ENCODE measurements at regions not wholly inside any gene's neighbourhood (a gene's known extent, or its start where the extent isn't known, plus 50 kb on each side); places are given as distances from the start of the nearest gene placed in this dataset.

DNA sequence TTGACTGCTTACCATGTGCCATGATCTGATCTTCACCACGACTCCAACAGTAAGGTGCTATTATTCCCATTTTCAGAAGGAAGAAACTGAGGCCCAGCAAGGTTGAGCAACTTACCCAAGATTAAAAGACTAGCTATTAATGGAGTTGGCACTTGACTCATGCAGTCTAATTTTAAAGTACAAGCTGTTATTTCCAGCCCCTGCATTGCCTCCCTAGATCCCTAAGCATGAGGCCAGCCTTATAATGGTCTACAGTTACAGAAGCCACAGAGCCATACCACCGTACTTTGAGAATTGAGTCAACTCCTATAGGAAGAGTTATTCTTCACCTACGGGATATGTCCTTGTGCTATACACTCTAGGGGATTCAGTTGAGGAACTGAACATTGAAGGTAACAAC is 66.7 kb upstream of the RBM19 start:
- no peak overlapping the region for H4K91ac ChIP-seq (ENCODE audit: insufficient read length, low read depth, low read length)
- TF ChIP-seq, protein P1, sequence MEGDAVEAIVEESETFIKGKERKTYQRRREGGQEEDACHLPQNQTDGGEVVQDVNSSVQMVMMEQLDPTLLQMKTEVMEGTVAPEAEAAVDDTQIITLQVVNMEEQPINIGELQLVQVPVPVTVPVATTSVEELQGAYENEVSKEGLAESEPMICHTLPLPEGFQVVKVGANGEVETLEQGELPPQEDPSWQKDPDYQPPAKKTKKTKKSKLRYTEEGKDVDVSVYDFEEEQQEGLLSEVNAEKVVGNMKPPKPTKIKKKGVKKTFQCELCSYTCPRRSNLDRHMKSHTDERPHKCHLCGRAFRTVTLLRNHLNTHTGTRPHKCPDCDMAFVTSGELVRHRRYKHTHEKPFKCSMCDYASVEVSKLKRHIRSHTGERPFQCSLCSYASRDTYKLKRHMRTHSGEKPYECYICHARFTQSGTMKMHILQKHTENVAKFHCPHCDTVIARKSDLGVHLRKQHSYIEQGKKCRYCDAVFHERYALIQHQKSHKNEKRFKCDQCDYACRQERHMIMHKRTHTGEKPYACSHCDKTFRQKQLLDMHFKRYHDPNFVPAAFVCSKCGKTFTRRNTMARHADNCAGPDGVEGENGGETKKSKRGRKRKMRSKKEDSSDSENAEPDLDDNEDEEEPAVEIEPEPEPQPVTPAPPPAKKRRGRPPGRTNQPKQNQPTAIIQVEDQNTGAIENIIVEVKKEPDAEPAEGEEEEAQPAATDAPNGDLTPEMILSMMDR (conservative IDR thresholded peaks at IDR 0.05) = no peak
- no peaks in the 10 kb centered on the region for H3K9me3 ChIP-seq (ENCODE audit: control insufficient read depth, low read depth, low read length)
- no peak overlapping the region for H3K14ac ChIP-seq (ENCODE audit: insufficient read depth, low read length)
- H2BK120ac ChIP-seq (ENCODE audit: low read depth, low read length, poor library complexity, severe bottlenecking) = no peak overlapping the region
- no CpG with 5 or more reads among the region's 3 CpGs for WGBS (ENCODE audit: extremely low coverage, insufficient read length, low lambda C conversion rate)
- no peak overlapping the region for H2AK5ac ChIP-seq (ENCODE audit: insufficient read length, low read length)
- peaks cover 9 to 10% of the 10 kb centered on the region in 2 experiments; a peak in 4 of 5 replicates for H3K9me3 Mint-ChIP-seq
- H2BK20ac ChIP-seq (ENCODE audit: low read depth, low read length, poor library complexity, severe bottlenecking) = no peak overlapping the region
- H2AFZ ChIP-seq (ENCODE audit: low read length) = no peak overlapping the region
- no peak overlapping the region for H3K27ac ChIP-seq (ENCODE audit: insufficient read length, low read depth, low read length)
- H3K23ac ChIP-seq (ENCODE audit: insufficient read length, low read depth, low read length) = no peak overlapping the region
- no peaks in the 10 kb centered on the region for H4K20me1 ChIP-seq (ENCODE audit: control insufficient read depth, insufficient read depth, insufficient read length)
- no peak overlapping the region for H2BK12ac ChIP-seq (ENCODE audit: insufficient read length, low read depth, low read length)
- H3K9ac ChIP-seq (ENCODE audit: extremely low read depth, insufficient read length, low read length) = no peak overlapping the region
- H3K4ac ChIP-seq (ENCODE audit: low read depth, low read length) = no peak overlapping the region
- H4K8ac ChIP-seq (replicated peaks; ENCODE audit: insufficient read length, low read depth, low read length) = no peak overlapping the region
- H4K5ac ChIP-seq (ENCODE audit: insufficient read length, low read depth, low read length) = no peak overlapping the region
- no peak overlapping the region for H2BK5ac ChIP-seq (ENCODE audit: insufficient read length, low read length)
- no peak overlapping the region for H3K27ac Mint-ChIP-seq
- H3K4me1 ChIP-seq (ENCODE audit: insufficient read depth, low read length) = no peaks in the 10 kb centered on the region
- H3K23me2 ChIP-seq (ENCODE audit: insufficient read length, low read depth, low read length, poor library complexity, severe bottlenecking) = no peaks in the 10 kb centered on the region
- H2BK15ac ChIP-seq (ENCODE audit: low read depth, low read length) = no peak overlapping the region
- no peak overlapping the region for H3K18ac ChIP-seq (ENCODE audit: insufficient read length, low read depth, low read length)
- no peaks in the 10 kb centered on the region for H3K79me1 ChIP-seq (ENCODE audit: insufficient read depth, low read depth, low read length, poor library complexity, severe bottlenecking)
- H3K27me3 ChIP-seq (ENCODE audit: insufficient read depth, low read length) = no peaks in the 10 kb centered on the region
- no peaks in the 10 kb centered on the region for H3K36me3 Mint-ChIP-seq (ENCODE audit: insufficient read depth in 1 of 3, low read depth in 3 of 3)
- H3K4me1 Mint-ChIP-seq = no peaks in the 10 kb centered on the region
- no peak overlapping the region for H3K4me3 Mint-ChIP-seq
- H3K79me2 ChIP-seq (ENCODE audit: insufficient read depth, low read length) = no peaks in the 10 kb centered on the region
- H3K4me2 ChIP-seq (ENCODE audit: insufficient read depth, insufficient read length, low read length) = no peak overlapping the region
- no peak for DNase-seq
- peaks cover 56% of the 10 kb centered on the region for H3K27me3 Mint-ChIP-seq (ENCODE audit: low read depth)
- no peak overlapping the region for H3K56ac ChIP-seq (ENCODE audit: insufficient read length, low read depth, low read length)
- no peak overlapping the region for H3T11ph ChIP-seq (ENCODE audit: low read length)
